IPS-NIHi7 (cell line): ENCODE measurements at regions not wholly inside any gene's neighbourhood (a gene's known extent, or its start where the extent isn't known, plus 50 kb on each side); places are given as distances from the start of the nearest gene placed in this dataset.

Experiments used
- DNase-seq: peaks from one replicate; pipeline ENCODE4 v3.0.0; 2012; ENCODE audit warnings: mixed read lengths; ENCODE audit errors: extremely low spot score

DNA sequence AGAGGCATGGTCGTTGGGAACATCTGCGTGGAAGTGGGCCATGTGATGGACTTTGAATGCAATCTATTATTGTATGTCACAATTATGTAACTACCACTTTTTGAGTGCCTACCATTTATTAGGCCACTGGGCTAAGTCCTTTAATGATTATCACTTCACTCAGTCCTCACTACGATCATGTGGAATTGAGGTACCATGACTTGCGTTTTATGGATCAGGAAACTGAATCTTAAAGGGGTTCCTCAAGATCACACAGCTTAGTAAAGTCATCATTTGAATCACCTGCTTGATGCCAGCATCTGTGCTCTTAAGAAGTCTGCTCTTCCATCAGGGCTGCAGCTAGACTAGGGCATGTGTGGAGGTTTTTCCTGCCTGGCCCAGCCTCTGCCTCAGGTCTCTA is 136.7 kb downstream of the DAD1 start:
- DNase-seq: no peak

DNA sequence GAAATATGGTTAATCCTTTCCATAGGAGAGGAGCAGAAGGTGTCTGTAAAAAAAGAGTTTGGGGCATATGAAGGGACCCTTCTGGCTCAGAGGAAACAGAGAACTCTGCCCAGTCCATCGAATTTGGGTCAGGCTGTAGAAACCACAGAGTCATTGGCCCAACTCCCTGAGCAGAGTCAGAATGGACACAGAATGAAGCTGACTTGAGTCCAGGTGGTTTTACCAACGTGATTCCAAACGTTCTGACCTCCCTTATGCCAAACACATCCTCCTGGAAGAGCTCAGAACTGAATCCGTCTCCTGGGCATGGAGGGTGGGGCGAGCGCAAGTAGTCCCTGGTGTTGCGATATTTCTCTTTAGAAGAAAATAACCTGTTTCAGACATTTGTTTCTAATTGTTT is 138.8 kb downstream of the DAD1 start:
- no peak for DNase-seq

- no peak for DNase-seq
Observed at GRCh38 chr14:22449600-22449905, 139.5 kb downstream of the DAD1 start.

DNA sequence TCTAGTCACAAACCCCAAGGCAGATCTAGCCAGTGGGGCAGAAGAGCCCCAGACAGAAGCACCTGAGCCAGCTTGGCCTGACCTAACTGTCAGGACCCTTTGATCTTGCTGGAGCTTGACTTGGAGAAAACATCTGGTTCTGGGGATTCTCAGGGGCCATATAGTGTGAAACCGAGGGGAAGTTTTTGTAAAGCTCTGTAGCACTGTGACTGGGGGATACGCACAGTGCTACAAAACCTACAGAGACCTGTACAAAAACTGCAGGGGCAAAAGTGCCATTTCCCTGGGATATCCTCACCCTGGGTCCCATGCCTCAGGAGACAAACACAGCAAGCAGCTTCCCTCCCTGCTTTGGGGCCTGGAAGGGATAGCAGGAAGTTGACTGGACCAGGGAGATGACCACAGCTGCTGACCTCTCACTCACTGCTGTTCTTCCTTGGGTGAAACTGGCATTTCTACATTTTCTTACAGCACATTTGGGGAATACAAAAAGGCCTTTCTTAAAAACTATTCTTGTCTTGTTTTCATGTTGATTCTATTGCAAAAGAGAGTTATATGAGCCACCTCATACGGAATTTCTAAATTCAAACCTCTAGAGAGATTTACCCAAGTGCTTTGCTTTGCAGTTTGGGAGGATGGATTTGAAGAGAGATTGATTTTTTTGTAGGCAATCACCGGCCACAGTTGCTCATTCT is 140.0 kb downstream of the DAD1 start:
- DNase-seq: no peak

- no peak for DNase-seq
Observed at GRCh38 chr14:22448035-22448904, 140.8 kb downstream of the DAD1 start.

DNA sequence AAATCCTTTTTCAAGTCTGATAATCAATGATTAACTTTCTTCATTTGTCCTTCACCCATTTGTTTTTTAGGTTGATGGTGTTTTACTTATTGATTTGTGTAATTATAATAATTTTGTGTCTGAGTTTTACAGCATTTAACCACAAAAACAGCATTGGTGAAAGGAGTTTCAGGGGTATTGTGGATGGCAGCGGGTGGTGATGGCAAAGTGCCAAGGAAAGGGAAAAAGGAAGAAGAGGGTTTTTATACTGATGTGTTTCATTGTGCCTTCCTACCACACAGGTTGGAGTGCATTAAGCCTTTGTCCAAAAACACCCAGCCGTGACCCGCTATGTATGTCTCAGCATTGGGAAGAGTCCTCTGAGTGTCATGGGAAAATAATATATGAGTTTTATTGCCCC is 150.3 kb downstream of the DAD1 start:
- DNase-seq: no peak

DNA sequence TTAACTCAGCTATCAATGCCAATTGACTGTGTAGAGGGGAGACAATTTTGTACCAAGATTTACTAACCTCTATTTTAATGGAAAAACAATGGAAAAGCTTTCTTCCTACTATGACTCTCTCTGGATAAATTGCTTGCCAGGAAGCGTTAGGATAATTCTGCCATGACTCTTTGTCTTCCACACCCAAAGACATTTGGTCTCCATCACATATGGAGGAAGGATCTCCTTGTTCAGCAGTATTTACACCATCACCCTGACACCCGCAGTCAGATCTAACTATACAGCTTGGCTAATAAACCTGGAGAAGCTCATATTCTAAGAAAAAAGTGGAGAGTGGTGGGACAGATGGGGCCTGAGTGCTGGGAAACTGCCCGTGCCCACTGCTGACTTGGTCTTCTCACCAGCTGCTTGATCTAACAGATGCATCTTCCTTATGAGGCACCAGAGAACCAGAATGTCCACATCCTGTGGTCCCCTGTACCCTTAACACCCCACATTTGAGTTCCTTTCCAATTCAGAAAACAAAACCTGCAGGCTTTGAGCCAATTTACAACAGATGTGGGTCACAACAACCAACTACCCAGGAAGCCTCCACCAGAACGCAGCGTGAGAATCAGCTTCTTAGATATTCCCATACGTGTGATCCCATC is 154.0 kb downstream of the DAD1 start:
- DNase-seq: no peak

- peak; percentile 28 for DNase-seq
Observed at GRCh38 chr14:22434030-22434429, 155.0 kb downstream of the DAD1 start.

DNA sequence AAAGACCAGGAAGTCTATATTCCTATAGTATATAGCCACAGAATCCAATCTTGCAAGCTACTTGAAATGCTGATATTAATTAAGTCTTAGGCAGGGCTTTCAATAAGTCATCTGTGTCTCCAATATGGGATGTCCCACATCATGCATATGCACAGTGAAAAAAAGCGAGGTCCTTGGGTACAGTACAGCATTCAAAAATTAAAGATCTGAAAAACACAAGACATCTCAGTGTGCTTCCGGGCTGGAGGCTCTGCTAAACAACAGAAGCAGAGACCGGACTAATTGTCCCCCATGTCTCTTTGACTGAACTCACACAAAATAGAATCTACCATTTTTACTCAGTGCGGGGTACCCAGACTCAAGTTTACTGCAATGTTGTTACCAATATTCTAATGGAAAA is 156.0 kb downstream of the DAD1 start:
- DNase-seq: no peak

GRCh38 chr14:22432348-22432976 is 156.6 kb downstream of the DAD1 start:
- DNase-seq: no peak

- DNase-seq: no peak
Observed at GRCh38 chr14:22429546-22430294, 159.3 kb downstream of the DAD1 start.

GRCh38 chr14:22428700-22429291 is 160.2 kb downstream of the DAD1 start:
- no peak for DNase-seq

GRCh38 chr14:22427771-22428231 is 161.2 kb downstream of the DAD1 start:
- no peak for DNase-seq

DNA sequence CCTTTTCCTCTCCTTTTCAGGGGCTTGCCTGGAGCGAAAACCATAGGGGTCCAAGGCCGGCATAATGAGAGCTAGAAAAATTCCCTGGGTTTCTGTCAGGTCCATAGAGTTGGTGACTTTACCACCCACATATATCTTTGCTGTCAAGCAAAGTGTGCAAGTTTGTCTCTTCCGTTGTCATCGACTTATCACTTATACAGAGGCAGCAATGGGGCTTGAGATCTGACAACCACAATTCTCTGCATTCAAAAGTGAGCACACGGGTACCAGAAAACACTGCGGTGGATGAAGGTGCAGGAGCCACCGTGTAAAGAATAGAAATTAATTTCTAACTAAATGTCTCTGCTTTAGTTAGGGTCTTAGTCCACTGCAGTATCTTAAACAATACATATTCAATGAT is 162.3 kb downstream of the DAD1 start:
- no peak for DNase-seq

GRCh38 chr14:22423958-22424357 is 165.1 kb downstream of the DAD1 start:
- no peak for DNase-seq

- no peak for DNase-seq
Observed at GRCh38 chr14:22422238-22422637, 166.8 kb downstream of the DAD1 start.

GRCh38 chr14:22420598-22421186 is 168.3 kb downstream of the DAD1 start:
- DNase-seq: no peak

GRCh38 chr14:22419620-22420019 is 169.4 kb downstream of the DAD1 start:
- DNase-seq: no peak

DNA sequence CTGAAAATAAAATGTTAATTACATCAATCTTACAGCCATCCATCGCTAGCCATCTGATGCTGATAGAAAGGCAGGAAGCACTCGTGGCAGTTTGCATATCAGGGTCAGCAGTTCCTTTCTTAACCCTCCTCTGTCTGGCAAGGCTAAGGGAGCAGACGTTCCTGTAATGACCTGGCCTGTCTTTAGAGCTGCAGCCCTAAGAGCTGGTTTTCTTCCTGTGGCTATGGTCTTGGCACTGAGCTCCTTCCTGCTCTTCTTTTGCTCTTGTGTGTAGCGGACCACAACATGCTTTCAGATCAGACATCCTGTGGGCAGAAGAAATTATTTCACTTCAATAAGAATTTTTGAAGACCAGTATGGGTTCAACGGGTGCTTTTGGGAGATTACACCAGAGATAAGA is 170.4 kb downstream of the DAD1 start:
- DNase-seq: no peak

DNA sequence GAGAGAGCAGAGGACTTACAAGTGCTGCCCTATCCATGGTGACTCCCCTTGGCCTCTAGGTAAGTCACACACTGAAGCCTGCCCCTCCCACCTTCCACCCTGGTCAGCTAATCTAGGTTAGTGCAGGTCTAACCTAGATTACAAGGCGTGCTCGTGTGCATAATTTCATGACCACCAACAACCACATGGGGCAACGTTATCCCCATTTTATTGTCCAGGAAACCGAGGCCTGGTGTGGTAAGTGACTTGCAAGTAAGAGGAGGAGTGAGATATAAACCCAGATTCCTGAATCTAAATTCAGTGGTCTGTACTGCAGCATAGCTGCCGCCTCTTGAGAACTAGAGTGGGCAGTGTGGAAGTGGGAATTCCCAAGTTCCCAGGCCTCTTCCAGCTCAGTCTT is 171.1 kb downstream of the DAD1 start:
- DNase-seq: no peak

DNA sequence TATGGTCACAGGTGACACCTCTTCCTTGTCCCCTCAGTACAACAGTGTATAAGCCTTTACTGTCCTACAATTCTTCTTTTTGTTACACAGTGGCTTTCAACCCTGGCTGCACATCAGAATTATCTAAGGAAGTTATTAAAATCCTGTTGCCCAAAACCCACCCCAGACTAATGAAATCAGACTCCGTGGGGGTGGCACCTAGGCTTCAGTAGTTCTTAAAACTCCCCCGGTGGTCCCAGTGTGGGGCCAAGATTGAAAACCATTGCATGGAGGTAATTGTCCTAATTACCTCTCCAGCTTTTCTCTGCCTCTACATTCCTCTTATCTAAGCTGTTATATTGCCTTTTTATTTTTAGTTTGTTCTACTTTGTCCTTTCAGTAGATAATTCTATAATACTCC is 172.8 kb downstream of the DAD1 start:
- DNase-seq: no peak
